Mesendoderm (in vitro differentiated cells): ENCODE measurements at regions not wholly inside any gene's neighbourhood (a gene's known extent, or its start where the extent isn't known, plus 50 kb on each side); places are given as distances from the start of the nearest gene placed in this dataset.

Source experiments
- DNase-seq: peaks from one replicate; pipeline ENCODE4 v3.0.0; 2013
- H2AK5ac ChIP-seq: 2 replicates; pipeline ENCODE4 v1.6.1; 2013; ENCODE audit warnings: low read length, inconsistent platforms
- H2BK120ac ChIP-seq: 2 replicates; pipeline ENCODE4 v1.6.1; 2013; ENCODE audit warnings: low read depth, mild to moderate bottlenecking, low read length, moderate library complexity, mixed read lengths
- H2BK15ac ChIP-seq: replicated peaks from 2 replicates; pipeline ENCODE4 v1.6.1; 2013; ENCODE audit warnings: low read depth, mild to moderate bottlenecking, moderate library complexity
- H2BK5ac ChIP-seq: 2 replicates; pipeline ENCODE4 v1.6.1; 2013; ENCODE audit warnings: low read length, inconsistent platforms
- H3K18ac ChIP-seq: 2 replicates; pipeline ENCODE4 v1.6.1; 2013; ENCODE audit warnings: mild to moderate bottlenecking, low read length, mixed read lengths
- H3K23ac ChIP-seq: one replicate; pipeline ENCODE4 v1.6.1; 2013; ENCODE audit warnings: low read length
- H3K27ac ChIP-seq: 2 replicates; pipeline ENCODE4 v1.5.1; 2013; ENCODE audit warnings: low read depth, mild to moderate bottlenecking, inconsistent platforms, low read length, moderate library complexity
- H3K27me3 ChIP-seq: 2 replicates; pipeline ENCODE4 v1.6.1; 2013; ENCODE audit warnings: low read length, control low read depth, mild to moderate bottlenecking, inconsistent platforms; ENCODE audit not compliant: insufficient read depth, poor library complexity
- H3K36me3 ChIP-seq: 2 replicates; pipeline ENCODE4 v1.6.1; 2013; ENCODE audit warnings: low read length, inconsistent platforms; ENCODE audit not compliant: control insufficient read depth, insufficient read depth
- H3K4ac ChIP-seq: one replicate; pipeline ENCODE4 v1.6.1; 2013; ENCODE audit warnings: low read depth, mild to moderate bottlenecking, low read length, moderate library complexity
- H3K4me1 ChIP-seq: 2 replicates; pipeline ENCODE4 v1.6.1; 2013; ENCODE audit warnings: low read depth, low read length, inconsistent platforms; ENCODE audit not compliant: control insufficient read depth
- H3K4me2 ChIP-seq: 2 replicates; pipeline ENCODE4 v1.6.1; 2013; ENCODE audit warnings: low read length
- H3K4me3 ChIP-seq: 2 replicates; pipeline ENCODE4 v1.5.1; 2013; ENCODE audit warnings: mild to moderate bottlenecking, low read length
- H3K56ac ChIP-seq: one replicate; pipeline ENCODE4 v1.6.1; 2013; ENCODE audit warnings: low read length
- H3K79me1 ChIP-seq: 2 replicates; pipeline ENCODE4 v1.6.1; 2013; ENCODE audit warnings: low read length, inconsistent platforms
- H3K79me2 ChIP-seq: 2 replicates; pipeline ENCODE4 v1.6.1; 2013; ENCODE audit warnings: mild to moderate bottlenecking, low read length; ENCODE audit not compliant: control insufficient read depth, insufficient read depth
- H3K9ac ChIP-seq: 2 replicates; pipeline ENCODE4 v1.6.1; 2013; ENCODE audit warnings: low read length, inconsistent platforms
- H4K5ac ChIP-seq: one replicate; pipeline ENCODE4 v1.6.1; 2013; ENCODE audit warnings: low read length
- H4K8ac ChIP-seq: one replicate; pipeline ENCODE4 v1.6.1; 2013; ENCODE audit warnings: low read depth, mild to moderate bottlenecking, control low read depth, low read length, moderate library complexity
- WGBS: extraction: QIAGEN DNeasy Blood & Tissue Kit; methylation state at CpG from one replicate; pipeline ENCODE4 v1.1.7; 2013; ENCODE audit warnings: low lambda C conversion rate, missing lambda C conversion rate; ENCODE audit not compliant: insufficient coverage; ENCODE audit errors: extremely low coverage; 5-methylcytosine and 5-hydroxymethylcytosine counted together

DNA sequence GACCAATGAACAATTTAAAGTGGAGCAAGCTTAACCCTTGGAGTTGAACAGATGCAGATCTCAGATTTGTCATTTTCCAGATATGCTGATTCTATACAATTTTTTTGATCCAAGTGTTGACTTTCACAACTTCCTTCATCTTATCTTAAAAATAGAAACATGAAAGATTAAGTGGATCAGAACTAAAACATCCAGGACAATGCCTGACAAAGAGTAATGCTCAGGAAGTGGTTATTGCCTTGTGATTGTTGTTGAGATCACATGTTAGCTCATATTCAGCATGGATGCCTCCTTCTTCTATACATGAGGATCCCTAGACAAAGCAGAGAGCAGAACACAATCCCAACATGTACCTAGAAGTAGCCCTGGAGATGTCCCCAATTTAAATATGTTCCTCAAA, 160.9 kb downstream of the PPARGC1A start:
- H3K27me3 ChIP-seq = no peaks in the 10 kb centered on the region
- H3K79me2 ChIP-seq = no peaks in the 10 kb centered on the region
- no peak overlapping the region for H3K4me2 ChIP-seq
- H3K79me1 ChIP-seq = no peaks in the 10 kb centered on the region
- no peaks in the 10 kb centered on the region for H3K36me3 ChIP-seq
- peaks cover 2% of the 10 kb centered on the region for H3K4me1 ChIP-seq
- no peak overlapping the region for H3K56ac ChIP-seq
- no peak overlapping the region for H4K5ac ChIP-seq
- no peak overlapping the region for H3K23ac ChIP-seq
- no peak overlapping the region for H3K27ac ChIP-seq
- peak overlapping the region; percentile 7 for H2BK15ac ChIP-seq
- H4K8ac ChIP-seq = no peak overlapping the region
- no peak for DNase-seq
- no peak overlapping the region for H3K9ac ChIP-seq
- H3K4ac ChIP-seq = no peak overlapping the region
- H2BK120ac ChIP-seq = no peak overlapping the region
- no peak overlapping the region for H2BK5ac ChIP-seq
- no peak overlapping the region for H3K4me3 ChIP-seq
- no peak overlapping the region for H2AK5ac ChIP-seq
- no peak overlapping the region for H3K18ac ChIP-seq

DNA sequence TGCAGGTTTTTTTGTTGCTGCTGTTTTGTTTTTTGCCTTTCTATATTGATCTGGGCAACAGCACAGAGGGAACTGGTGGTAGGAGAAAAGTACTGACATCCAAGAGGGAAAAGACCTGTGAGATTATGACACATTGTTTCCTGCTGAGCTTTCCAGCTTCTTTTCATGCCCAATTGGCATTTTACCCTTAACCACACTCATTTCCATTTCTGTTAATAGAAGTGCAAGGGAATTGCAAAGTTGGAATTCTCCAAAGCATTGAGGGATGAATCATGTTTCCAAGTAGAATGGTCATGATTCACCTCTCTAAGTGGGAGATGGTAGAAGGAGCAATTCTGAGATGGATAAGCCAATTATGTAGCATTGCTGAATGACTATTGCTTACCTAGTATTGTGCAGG, 161.5 kb downstream of the PPARGC1A start:
- peak overlapping the region; percentile 76 for H3K27ac ChIP-seq
- H3K27me3 ChIP-seq = no peaks in the 10 kb centered on the region

DNA sequence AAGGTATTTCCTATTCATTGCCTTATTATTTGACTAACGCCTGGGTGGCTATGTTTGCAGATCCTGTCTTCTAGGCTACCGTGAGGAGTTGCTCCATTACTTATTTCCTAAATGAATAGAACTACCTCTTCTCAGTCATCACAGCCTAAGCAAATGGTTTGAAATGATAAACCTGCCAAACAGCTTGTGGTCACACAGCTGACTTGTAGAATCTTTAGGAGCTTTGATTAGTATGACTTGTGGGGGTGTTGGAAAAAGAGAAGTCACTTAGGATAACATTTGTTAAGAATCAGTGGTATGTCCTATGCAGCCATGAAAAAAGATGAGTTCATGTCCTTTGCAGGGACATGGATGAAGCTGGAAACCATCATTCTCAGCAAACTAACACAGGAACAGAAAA, 169.3 kb downstream of the PPARGC1A start:
- Histone ChIP-seq H3K36me3 (no peaks in the 10 kb centered on the region), H3K79me1 (no peaks in the 10 kb centered on the region), H3K4me3 (no peak overlapping the region), H2BK120ac (no peak overlapping the region), H3K27me3 (no peaks in the 10 kb centered on the region), H3K27ac (no peak overlapping the region), H3K9ac (no peak overlapping the region), H3K4me1 (no peaks in the 10 kb centered on the region), H3K79me2 (no peaks in the 10 kb centered on the region), H2AK5ac (no peak overlapping the region), H3K4me2 (no peak overlapping the region), H2BK15ac (no peak overlapping the region), H3K23ac (no peak overlapping the region), H4K5ac (no peak overlapping the region), H3K56ac (no peak overlapping the region), H3K4ac (no peak overlapping the region), H4K8ac (no peak overlapping the region), H2BK5ac (no peak overlapping the region), H3K18ac (no peak overlapping the region)
- no CpG with 5 or more reads among the region's 2 CpGs for WGBS
- DNase-seq = no peak

More for the DNA sequence above, 161.5 kb downstream of the PPARGC1A start:
- Histone ChIP-seq H3K79me2 (no peaks in the 10 kb centered on the region), H2BK5ac (no peak overlapping the region), H3K23ac (no peak overlapping the region), H3K79me1 (no peaks in the 10 kb centered on the region), H3K4ac (no peak overlapping the region), H3K9ac (no peak overlapping the region), H4K5ac (no peak overlapping the region), H3K18ac (no peak overlapping the region), H2BK15ac (no peak overlapping the region), H2AK5ac (no peak overlapping the region), H3K4me1 (peaks cover 2% of the 10 kb centered on the region), H4K8ac (no peak overlapping the region), H3K56ac (no peak overlapping the region), H3K4me3 (no peak overlapping the region), H3K36me3 (no peaks in the 10 kb centered on the region), H3K4me2 (no peak overlapping the region), H2BK120ac (no peak overlapping the region)
- DNase-seq = peak; percentile 92

DNA sequence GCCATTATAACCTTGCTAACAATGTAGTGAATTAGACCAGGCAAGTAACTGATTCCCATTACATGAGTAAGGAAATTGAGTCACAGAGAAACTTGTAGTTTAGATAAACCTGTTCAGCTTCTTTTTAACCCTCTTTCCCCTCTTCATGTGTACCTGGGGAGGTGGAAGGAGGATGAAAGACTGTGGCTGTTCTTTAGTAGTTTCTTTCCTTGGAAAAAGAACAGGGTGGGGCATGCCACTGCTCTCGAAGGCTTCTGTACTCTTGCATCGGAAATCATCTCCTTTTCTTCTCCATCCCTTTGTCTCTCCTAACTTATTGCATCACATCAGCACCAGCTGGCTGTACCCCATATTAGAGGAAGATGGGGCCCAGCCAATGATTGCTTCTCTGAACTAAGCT, 171.4 kb downstream of the PPARGC1A start:
- no peak overlapping the region for H3K4me2 ChIP-seq
- no peak overlapping the region for H3K23ac ChIP-seq
- H3K27ac ChIP-seq = no peak overlapping the region
- no peaks in the 10 kb centered on the region for H3K27me3 ChIP-seq
- no peak overlapping the region for H3K56ac ChIP-seq
- no peak overlapping the region for H4K8ac ChIP-seq
- DNase-seq = no peak
- H2BK5ac ChIP-seq = no peak overlapping the region
- no peak overlapping the region for H2AK5ac ChIP-seq
- H3K36me3 ChIP-seq = no peaks in the 10 kb centered on the region
- no peak overlapping the region for H3K4me3 ChIP-seq
- H3K9ac ChIP-seq = no peak overlapping the region
- no CpG with 5 or more reads among the region's 2 CpGs for WGBS
- no peaks in the 10 kb centered on the region for H3K79me2 ChIP-seq
- H4K5ac ChIP-seq = no peak overlapping the region
- H3K4ac ChIP-seq = no peak overlapping the region
- no peaks in the 10 kb centered on the region for H3K4me1 ChIP-seq
- no peak overlapping the region for H3K18ac ChIP-seq
- no peak overlapping the region for H2BK120ac ChIP-seq
- H2BK15ac ChIP-seq = no peak overlapping the region
- no peaks in the 10 kb centered on the region for H3K79me1 ChIP-seq

DNA sequence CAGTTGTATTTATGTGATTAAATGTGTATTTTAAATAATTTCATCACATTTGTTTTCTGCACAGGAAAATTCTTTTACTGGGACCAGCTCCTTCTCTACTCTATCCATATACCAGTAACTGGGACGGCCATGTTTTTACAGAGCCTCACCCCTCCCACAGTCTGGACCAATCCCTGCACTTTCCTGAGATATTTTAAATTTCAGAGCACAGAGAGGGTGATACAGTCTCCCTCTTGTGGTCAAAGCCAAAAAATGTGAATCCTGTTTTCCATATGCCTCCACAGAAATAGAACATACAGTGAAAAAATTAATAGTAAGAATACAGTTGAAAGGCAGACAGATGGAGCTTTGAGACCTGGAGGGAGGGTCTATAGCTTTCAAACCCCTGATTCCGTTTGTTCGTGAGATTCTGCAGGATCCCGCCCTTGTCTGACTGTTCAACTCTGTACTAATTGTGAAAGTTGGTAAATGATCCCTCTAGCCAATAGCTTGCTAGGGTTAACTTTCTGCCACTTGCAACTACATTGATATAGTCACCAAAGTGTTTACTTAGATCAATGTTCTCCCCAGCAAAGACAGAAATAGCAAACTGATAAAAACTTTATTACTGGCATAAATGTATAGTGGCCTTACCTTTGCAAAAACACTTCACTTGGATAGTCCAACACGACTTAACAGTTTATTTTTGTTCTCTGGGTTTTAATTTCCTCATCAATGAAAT, 172.2 kb downstream of the PPARGC1A start:
- H3K4me3 ChIP-seq = no peak overlapping the region
- peak; percentile 63 for DNase-seq

DNA sequence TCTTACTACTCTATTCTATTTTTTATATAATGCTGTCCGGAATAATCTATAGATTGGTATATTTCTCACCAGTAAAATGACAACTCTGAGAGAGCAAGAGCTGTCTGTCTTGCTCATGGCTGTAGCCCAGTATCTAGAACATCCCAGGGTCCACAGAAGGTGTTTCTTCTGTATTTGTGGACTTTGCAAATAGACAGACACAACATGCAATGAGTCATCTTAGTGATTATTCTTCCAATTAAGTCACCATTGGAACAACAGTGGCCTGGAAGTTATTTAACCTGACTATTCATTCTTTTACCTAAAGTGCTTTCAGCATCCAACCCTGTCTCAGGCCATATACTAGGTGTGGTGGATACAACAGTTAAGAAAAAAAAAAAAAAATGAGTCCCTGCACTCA, 179.5 kb downstream of the PPARGC1A start:
- Histone ChIP-seq H2BK15ac (no peak overlapping the region), H3K79me2 (no peaks in the 10 kb centered on the region), H3K9ac (no peak overlapping the region), H3K56ac (no peak overlapping the region), H3K27ac (no peak overlapping the region), H3K36me3 (no peaks in the 10 kb centered on the region), H3K4me1 (no peaks in the 10 kb centered on the region), H2BK120ac (no peak overlapping the region), H3K4me3 (no peak overlapping the region), H4K5ac (no peak overlapping the region), H3K79me1 (no peaks in the 10 kb centered on the region), H3K4ac (no peak overlapping the region), H3K4me2 (no peak overlapping the region), H3K18ac (no peak overlapping the region), H3K23ac (no peak overlapping the region), H2AK5ac (no peak overlapping the region), H4K8ac (no peak overlapping the region), H2BK5ac (no peak overlapping the region), H3K27me3 (no peaks in the 10 kb centered on the region)
- no peak for DNase-seq
- WGBS = no CpG with 5 or more reads among the region's 1 CpG

More for the DNA sequence above, 172.2 kb downstream of the PPARGC1A start:
- no peak overlapping the region for H2BK15ac ChIP-seq
- no peak overlapping the region for H3K27ac ChIP-seq
- H3K23ac ChIP-seq = no peak overlapping the region
- H2BK120ac ChIP-seq = peak overlapping the region; percentile 61
- H4K5ac ChIP-seq = no peak overlapping the region
- no peak overlapping the region for H3K56ac ChIP-seq
- no peaks in the 10 kb centered on the region for H3K27me3 ChIP-seq
- no peak overlapping the region for H2BK5ac ChIP-seq
- no peak overlapping the region for H3K9ac ChIP-seq
- no peaks in the 10 kb centered on the region for H3K79me2 ChIP-seq
- no peak overlapping the region for H2AK5ac ChIP-seq
- no peak overlapping the region for H3K18ac ChIP-seq
- H3K79me1 ChIP-seq = no peaks in the 10 kb centered on the region
- H3K4me2 ChIP-seq = no peak overlapping the region
- H3K4me1 ChIP-seq = no peaks in the 10 kb centered on the region
- no peak overlapping the region for H3K4ac ChIP-seq
- no peaks in the 10 kb centered on the region for H3K36me3 ChIP-seq
- no peak overlapping the region for H4K8ac ChIP-seq
- no CpG with 5 or more reads among the region's 5 CpGs for WGBS
